BLaER1 treated with 17β-estradiol and CSF1 and Interleukin-3, amounts not matched to agents 10 nM and 100 nM (cell line): ENCODE measurements at regions not wholly inside any gene's neighbourhood (a gene's known extent, or its start where the extent isn't known, plus 50 kb on each side); places are given as distances from the start of the nearest gene placed in this dataset.

Experiments used
- H3K27ac ChIP-seq, 11 experiments: shearing (Covaris generic); formaldehyde crosslinking; 2 replicates each; pipeline ENCODE4 v1.8.1; 2022
- H3K27me3 ChIP-seq, 11 experiments: shearing (Covaris generic); formaldehyde crosslinking; 2 replicates each; pipeline ENCODE4 v1.8.1; 2022
- H3K36me3 ChIP-seq, 11 experiments: shearing (Covaris generic); formaldehyde crosslinking; 2 replicates each; pipeline ENCODE4 v1.8.1; 2022
- H3K4me1 ChIP-seq, 10 experiments: shearing (Covaris generic); formaldehyde crosslinking; 2 replicates each; pipeline ENCODE4 v1.8.1; 2022
- H3K4me2 ChIP-seq, 11 experiments: shearing (Covaris generic); formaldehyde crosslinking; 2 replicates each; pipeline ENCODE4 v1.8.1; 2022
- H3K4me3 ChIP-seq, 10 experiments: shearing (Covaris generic); formaldehyde crosslinking; 2 replicates each; pipeline ENCODE4 v1.8.1; 2022
- H3K9ac ChIP-seq, 11 experiments: shearing (Covaris generic); formaldehyde crosslinking; 2 replicates each; pipeline ENCODE4 v1.8.1; 2022
- H3K9me3 ChIP-seq, 11 experiments: shearing (Covaris generic); formaldehyde crosslinking; replicated peaks in 1 of 11; 2 replicates each; pipeline ENCODE4 v1.8.1; 2022
- H4K20me1 ChIP-seq, 11 experiments: shearing (Covaris generic); formaldehyde crosslinking; 2 replicates each; pipeline ENCODE4 v1.8.1; 2022
- Cebpa-rat ChIP-seq, 11 experiments: shearing (Covaris generic); IDR thresholded peaks; 2 replicates each; pipeline ENCODE4 v1.8.1; 2022

DNA sequence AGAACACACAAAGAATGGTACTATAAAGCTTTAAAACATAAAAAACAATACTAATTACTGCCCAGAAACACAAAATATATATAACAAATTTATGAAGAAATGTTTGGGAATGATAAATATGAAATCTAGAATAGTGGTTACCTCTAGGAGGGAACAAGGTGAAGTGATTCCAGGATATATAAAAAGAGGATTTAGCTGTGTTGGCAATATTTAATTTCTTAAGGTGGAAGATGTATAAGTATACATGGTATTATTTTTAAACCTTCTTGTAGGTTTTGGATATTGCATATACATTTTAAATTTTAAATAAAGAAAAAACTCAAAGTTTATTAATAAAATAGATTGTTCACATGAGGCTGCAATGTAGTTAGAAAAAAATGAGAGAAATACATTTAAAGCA is 112.7 kb upstream of the ZNF618 start:
- no peak overlapping the region for H3K4me3 ChIP-seq
- peaks cover 27 to 40% (median 34%) of the 10 kb centered on the region in 11 experiments for H3K9me3 ChIP-seq
- H3K27me3 ChIP-seq: no peaks in the 10 kb centered on the region
- no peak overlapping the region for H3K9ac ChIP-seq
- no peak overlapping the region for H3K27ac ChIP-seq
- H3K36me3 ChIP-seq: no peaks in the 10 kb centered on the region
- no peak for TF ChIP-seq Cebpa-rat (IDR thresholded peaks at IDR 0.05)
- no peak overlapping the region for H3K4me2 ChIP-seq
- H4K20me1 ChIP-seq: no peaks in the 10 kb centered on the region
- H3K4me1 ChIP-seq: no peaks in the 10 kb centered on the region

DNA sequence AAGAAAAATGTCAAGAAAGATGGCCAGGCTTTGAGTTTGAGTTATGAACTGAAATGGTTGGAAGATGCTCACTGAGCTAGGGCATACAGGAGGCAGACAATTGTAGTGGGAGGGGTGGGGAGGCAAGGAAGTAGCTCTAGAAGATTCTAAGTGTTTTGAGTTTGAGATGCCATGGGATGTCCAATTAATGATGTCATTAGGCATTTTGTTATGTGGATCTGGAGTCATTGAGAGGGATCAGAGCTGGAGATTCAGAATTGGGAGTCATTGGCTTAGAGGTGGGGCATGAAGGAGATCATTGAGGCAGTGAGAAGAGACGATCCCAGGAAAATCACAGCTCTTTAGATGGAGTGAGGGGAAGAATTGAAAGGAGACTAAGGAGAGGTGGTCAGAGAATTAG is 111.5 kb upstream of the ZNF618 start:
- H3K9me3 ChIP-seq: peaks cover 18 to 29% (median 23%) of the 10 kb centered on the region in 11 experiments
- H3K36me3 ChIP-seq: no peaks in the 10 kb centered on the region
- TF ChIP-seq Cebpa-rat (IDR thresholded peaks at IDR 0.05): no peak
- no peak overlapping the region for H3K27ac ChIP-seq
- H3K4me3 ChIP-seq: no peak overlapping the region
- H3K27me3 ChIP-seq: no peaks in the 10 kb centered on the region
- H4K20me1 ChIP-seq: no peaks in the 10 kb centered on the region
- H3K4me1 ChIP-seq: no peaks in the 10 kb centered on the region
- H3K9ac ChIP-seq: no peak overlapping the region
- no peak overlapping the region for H3K4me2 ChIP-seq

DNA sequence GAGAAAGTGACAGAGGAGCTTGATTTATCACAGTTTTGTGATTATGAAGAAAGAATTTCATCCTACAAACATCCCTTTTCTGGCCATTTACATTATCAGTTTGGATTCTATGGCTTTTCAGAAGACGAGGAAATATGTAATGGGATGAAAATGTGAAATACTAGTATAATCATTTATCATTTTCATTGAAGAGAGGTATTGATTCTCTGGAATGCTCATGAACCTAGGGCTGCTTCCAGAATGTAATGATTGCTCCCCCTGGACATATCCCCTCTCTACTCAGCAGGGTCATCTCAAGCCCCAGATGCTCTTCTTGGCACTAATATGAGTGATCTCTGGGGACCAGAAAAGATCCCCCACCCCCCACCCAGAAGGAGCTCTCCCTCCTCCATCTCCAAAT is 106.7 kb upstream of the ZNF618 start:
- H3K27me3 ChIP-seq: no peaks in the 10 kb centered on the region
- TF ChIP-seq Cebpa-rat (IDR thresholded peaks at IDR 0.05): no peak
- H3K4me1 ChIP-seq: peaks cover 4 to 13% (median 7%) of the 10 kb centered on the region in 10 experiments; a peak in 16 of 20 replicates
- no peak overlapping the region for H3K9ac ChIP-seq
- no peak overlapping the region for H3K27ac ChIP-seq
- H3K4me3 ChIP-seq: no peak overlapping the region
- no peaks in the 10 kb centered on the region for H4K20me1 ChIP-seq
- peaks cover 28 to 41% (median 36%) of the 10 kb centered on the region in 11 experiments for H3K9me3 ChIP-seq
- no peak overlapping the region for H3K4me2 ChIP-seq
- H3K36me3 ChIP-seq: no peaks in the 10 kb centered on the region

DNA sequence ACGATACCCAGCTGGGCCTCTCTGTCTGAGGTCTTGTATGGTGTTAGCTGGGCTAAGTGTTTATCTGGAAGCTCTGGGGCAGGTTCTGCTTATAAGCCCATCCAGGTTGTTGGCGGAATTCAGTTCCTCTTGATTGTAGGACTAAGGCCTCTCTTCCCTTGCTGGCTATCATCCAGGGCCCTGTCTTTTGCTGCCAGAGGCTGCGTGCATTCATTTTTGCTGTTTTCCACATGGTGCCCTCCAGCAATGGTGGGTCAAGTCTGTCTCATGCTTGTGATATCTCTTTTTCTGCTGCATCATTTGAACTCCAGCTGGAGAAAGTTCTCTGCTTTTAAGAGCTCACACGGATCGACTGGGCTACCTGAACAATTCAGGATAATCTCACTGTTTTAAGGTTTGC is 105.7 kb upstream of the ZNF618 start:
- no peak overlapping the region for H3K4me2 ChIP-seq
- H3K27me3 ChIP-seq: no peaks in the 10 kb centered on the region
- no peaks in the 10 kb centered on the region for H4K20me1 ChIP-seq
- H3K9me3 ChIP-seq: peaks cover 36 to 51% (median 46%) of the 10 kb centered on the region in 11 experiments
- H3K4me1 ChIP-seq: peaks cover 4 to 16% (median 10%) of the 10 kb centered on the region in 10 experiments; a peak in 16 of 20 replicates
- no peak overlapping the region for H3K4me3 ChIP-seq
- no peak overlapping the region for H3K27ac ChIP-seq
- H3K9ac ChIP-seq: no peak overlapping the region
- H3K36me3 ChIP-seq: no peaks in the 10 kb centered on the region
- no peak for TF ChIP-seq Cebpa-rat (IDR thresholded peaks at IDR 0.05)

DNA sequence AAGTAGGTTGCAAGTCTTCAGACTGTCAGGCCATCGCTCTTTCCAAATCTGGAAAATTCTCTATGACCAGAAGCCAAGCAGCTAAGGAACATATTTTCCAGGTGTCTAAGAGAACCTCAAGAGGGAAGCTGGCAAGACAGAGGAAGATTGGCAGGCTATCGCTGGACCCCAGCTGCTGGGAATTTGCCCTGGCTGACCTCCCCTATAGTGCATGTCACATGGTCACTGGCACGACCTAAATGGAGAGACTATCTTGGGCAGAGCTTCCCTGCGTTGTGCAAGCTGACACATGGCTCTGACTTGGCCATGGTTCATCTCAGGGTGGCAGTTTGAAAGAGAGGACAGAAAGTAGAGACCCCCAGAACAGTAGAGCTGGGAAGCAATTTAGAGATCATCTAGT is 104.9 kb upstream of the ZNF618 start:
- H3K36me3 ChIP-seq: no peaks in the 10 kb centered on the region
- no peak overlapping the region for H3K4me2 ChIP-seq
- H3K4me1 ChIP-seq: peaks cover 4 to 16% (median 10%) of the 10 kb centered on the region in 10 experiments; a peak in 16 of 20 replicates
- no peak for TF ChIP-seq Cebpa-rat (IDR thresholded peaks at IDR 0.05)
- H3K27ac ChIP-seq: no peak overlapping the region
- H3K9ac ChIP-seq: no peak overlapping the region
- peaks cover 33 to 53% (median 45%) of the 10 kb centered on the region in 11 experiments for H3K9me3 ChIP-seq
- H3K4me3 ChIP-seq: no peak overlapping the region
- no peaks in the 10 kb centered on the region for H4K20me1 ChIP-seq
- H3K27me3 ChIP-seq: no peaks in the 10 kb centered on the region

DNA sequence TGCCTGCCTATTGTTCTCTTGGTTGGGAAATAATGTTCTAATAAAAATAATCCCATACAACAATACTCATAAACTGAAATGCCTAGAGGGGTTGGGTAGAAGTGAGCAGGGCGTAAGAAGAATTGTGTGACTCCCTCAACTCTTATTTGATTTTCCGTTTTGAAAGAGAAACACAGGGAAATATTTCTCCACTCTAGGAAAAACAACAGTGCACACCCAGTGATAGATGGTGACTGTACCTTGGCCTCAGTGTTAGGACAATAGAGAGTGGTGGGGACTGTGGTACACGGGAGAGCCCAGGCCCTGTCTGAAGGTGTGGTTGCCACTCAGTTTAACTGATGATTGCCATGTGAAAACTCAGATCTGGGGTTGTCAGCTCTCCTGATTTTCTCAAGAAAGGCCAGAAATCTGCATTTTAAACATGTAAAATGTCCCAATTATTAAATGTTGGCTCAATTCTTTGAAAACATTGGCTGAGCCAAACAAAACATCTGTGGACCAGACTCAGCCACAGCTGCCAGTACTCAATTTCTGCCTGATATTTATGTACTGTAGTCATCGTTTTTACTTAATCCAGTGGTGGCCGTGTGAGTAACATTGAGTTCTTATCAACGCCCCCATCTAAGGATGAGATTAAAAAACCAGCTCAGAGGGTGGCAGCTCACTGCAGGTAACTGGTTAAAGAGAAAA is 103.8 kb upstream of the ZNF618 start:
- H3K27me3 ChIP-seq: no peaks in the 10 kb centered on the region
- no peaks in the 10 kb centered on the region for H3K36me3 ChIP-seq
- no peak overlapping the region for H3K9ac ChIP-seq
- H3K4me1 ChIP-seq: peaks cover 4 to 16% (median 10%) of the 10 kb centered on the region in 10 experiments; a peak in 16 of 20 replicates
- no peak overlapping the region for H3K27ac ChIP-seq
- H3K4me3 ChIP-seq: no peak overlapping the region
- peaks cover 22 to 50% (median 38%) of the 10 kb centered on the region in 11 experiments for H3K9me3 ChIP-seq
- no peak for TF ChIP-seq Cebpa-rat (IDR thresholded peaks at IDR 0.05)
- H3K4me2 ChIP-seq: no peak overlapping the region
- no peaks in the 10 kb centered on the region for H4K20me1 ChIP-seq

DNA sequence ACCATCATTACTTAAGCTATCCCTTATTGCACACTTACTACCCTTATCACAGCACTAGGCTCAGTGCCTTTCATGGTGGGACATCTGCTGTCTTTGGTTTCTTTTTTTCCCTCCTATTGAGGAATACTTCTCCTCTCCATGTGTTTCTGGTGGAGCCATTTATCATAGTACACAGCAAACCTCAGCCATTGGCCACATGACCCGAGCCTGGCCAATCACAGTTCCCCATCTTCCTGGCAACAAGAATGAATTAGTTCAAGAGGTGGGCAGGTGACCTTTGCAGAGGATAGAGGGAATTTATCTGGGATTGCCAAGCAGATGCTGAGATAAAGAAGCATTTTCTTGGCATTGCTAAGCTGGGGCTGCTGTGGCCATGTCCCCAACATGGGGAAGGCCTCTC is 101.1 kb upstream of the ZNF618 start:
- Histone ChIP-seq H3K27me3 (no peaks in the 10 kb centered on the region), H3K36me3 (no peaks in the 10 kb centered on the region), H3K9me3 (peaks cover 21 to 47% (median 36%) of the 10 kb centered on the region in 11 experiments), H3K27ac (no peak overlapping the region), H3K9ac (no peak overlapping the region), H3K4me1 (peaks cover 4 to 16% (median 10%) of the 10 kb centered on the region in 10 experiments; a peak in 16 of 20 replicates), H3K4me3 (no peak overlapping the region), H4K20me1 (no peaks in the 10 kb centered on the region), H3K4me2 (no peak overlapping the region)
- no peak for TF ChIP-seq Cebpa-rat (IDR thresholded peaks at IDR 0.05)

DNA sequence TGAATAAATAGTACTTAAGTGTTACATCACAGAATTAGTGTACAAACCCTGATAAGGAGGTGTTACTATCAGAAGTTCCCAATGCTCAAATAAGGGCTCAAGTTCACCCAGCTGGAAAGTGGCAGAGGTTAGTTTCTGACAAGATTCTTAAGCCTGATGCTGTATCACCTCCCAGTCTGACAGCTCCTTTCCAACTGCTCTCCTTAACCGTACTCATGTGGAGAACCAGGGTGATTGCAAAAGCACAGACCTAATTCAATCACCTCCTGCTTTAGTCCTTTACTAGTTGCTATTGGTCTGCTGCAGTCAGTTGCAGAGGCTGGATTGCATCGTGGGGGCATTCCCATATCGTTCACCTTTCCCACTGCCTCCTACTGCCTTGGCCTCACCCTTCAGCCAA is 100.4 kb upstream of the ZNF618 start:
- Histone ChIP-seq H3K27ac (no peak overlapping the region), H3K9me3 (peaks cover 21 to 47% (median 36%) of the 10 kb centered on the region in 11 experiments), H3K36me3 (no peaks in the 10 kb centered on the region), H3K4me2 (no peak overlapping the region), H3K27me3 (no peaks in the 10 kb centered on the region), H3K4me1 (peaks cover 4 to 16% (median 10%) of the 10 kb centered on the region in 10 experiments; a peak in 16 of 20 replicates), H4K20me1 (no peaks in the 10 kb centered on the region), H3K9ac (no peak overlapping the region), H3K4me3 (no peak overlapping the region)
- no peak for TF ChIP-seq Cebpa-rat (IDR thresholded peaks at IDR 0.05)

DNA sequence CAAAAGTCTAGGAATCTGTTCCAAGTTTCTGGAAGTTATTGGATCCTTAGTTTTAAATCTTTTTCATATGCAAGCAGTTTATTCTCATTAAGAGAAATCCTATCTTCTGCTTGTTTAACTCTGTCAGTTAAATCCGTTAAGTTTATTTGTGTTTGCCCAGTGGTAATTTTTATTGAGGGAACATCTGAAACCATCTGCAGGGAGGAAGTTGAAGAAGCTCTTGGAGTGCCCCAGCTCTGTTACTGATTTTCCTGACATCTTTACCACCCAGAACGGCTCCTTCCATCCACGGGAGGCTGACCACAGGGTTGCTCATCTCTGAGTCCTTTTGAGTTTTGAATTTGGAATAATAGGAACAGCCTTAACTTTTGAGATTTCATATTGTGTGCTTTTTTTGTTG is 99.9 kb upstream of the ZNF618 start:
- no peak overlapping the region for H3K4me2 ChIP-seq
- TF ChIP-seq Cebpa-rat (IDR thresholded peaks at IDR 0.05): no peak
- no peak overlapping the region for H3K9ac ChIP-seq
- no peak overlapping the region for H3K4me3 ChIP-seq
- peaks cover 4 to 16% (median 10%) of the 10 kb centered on the region in 10 experiments; a peak in 16 of 20 replicates for H3K4me1 ChIP-seq
- peaks cover 21 to 47% (median 36%) of the 10 kb centered on the region in 11 experiments for H3K9me3 ChIP-seq
- H3K27ac ChIP-seq: no peak overlapping the region
- no peaks in the 10 kb centered on the region for H3K36me3 ChIP-seq
- H4K20me1 ChIP-seq: no peaks in the 10 kb centered on the region
- no peaks in the 10 kb centered on the region for H3K27me3 ChIP-seq

DNA sequence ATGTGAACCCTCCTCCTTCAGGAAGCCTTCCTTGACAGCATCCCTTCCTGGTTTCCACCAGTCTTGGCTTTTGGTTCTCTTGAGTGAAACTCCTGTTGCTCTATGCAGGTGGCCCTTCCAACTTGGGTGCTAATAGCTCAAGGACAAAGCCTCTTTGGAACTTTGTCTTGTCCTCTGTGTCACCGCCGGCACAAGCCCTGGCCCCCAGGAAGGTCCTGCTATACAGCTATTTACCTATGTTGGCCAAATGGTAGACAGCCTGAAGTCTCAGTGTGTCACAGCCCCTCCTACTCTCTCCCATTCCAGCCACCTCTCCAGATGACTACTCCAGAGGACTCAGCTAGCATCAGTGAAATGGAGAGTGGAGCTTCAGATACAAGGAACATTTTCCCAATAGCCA is 94.7 kb upstream of the ZNF618 start:
- no peak overlapping the region for H3K4me3 ChIP-seq
- no peaks in the 10 kb centered on the region for H3K27me3 ChIP-seq
- no peaks in the 10 kb centered on the region for H4K20me1 ChIP-seq
- TF ChIP-seq Cebpa-rat (IDR thresholded peaks at IDR 0.05): no peak
- peaks cover 0 to 18% (median 9%) of the 10 kb centered on the region in 10 experiments; a peak in 9 of 20 replicates for H3K4me1 ChIP-seq
- H3K27ac ChIP-seq: no peak overlapping the region
- no peak overlapping the region for H3K9ac ChIP-seq
- H3K36me3 ChIP-seq: no peaks in the 10 kb centered on the region
- no peak overlapping the region for H3K4me2 ChIP-seq
- peaks cover 0 to 12% (median 5%) of the 10 kb centered on the region in 11 experiments; a peak in 7 of 22 replicates for H3K9me3 ChIP-seq
